SK-N-SH treated with all-trans-retinoic acid at 6 μM for 48 hours (cell line): ENCODE measurements at regions not wholly inside any gene's neighbourhood (a gene's known extent, or its start where the extent isn't known, plus 50 kb on each side); places are given as distances from the start of the nearest gene placed in this dataset.

Source experiments
- BACH2 ChIP-seq: fragments of 250-450 bp; sonication (Bioruptor Pico); IDR thresholded peaks from 2 replicates; pipeline ENCODE4 v1.9.0; 2021; ENCODE audit warnings: mild to moderate bottlenecking, borderline replicate concordance
- TCF4 ChIP-seq: fragments of 250-450 bp; sonication (Bioruptor Pico); IDR thresholded peaks from 2 replicates; pipeline ENCODE4 v1.8.0; 2021; ENCODE audit warnings: mild to moderate bottlenecking, moderate library complexity, borderline replicate concordance

GRCh38 chr18:10033016-10033399, 119.2 kb downstream of the VAPA start:
- TF ChIP-seq BACH2 (CRISPR knock-in tag): no peak
- TF ChIP-seq TCF4: no peak
